ENCODE measurements at regions not wholly inside any gene's neighbourhood (a gene's known extent, or its start where the extent isn't known, plus 50 kb on each side); places are given as distances from the start of the nearest gene placed in this dataset.
"Not testable (repeated sequence)": the region's sequence is repeated elsewhere in the genome, so short reads cannot be mapped to it uniquely, and the experiment has no call there.

DNA sequence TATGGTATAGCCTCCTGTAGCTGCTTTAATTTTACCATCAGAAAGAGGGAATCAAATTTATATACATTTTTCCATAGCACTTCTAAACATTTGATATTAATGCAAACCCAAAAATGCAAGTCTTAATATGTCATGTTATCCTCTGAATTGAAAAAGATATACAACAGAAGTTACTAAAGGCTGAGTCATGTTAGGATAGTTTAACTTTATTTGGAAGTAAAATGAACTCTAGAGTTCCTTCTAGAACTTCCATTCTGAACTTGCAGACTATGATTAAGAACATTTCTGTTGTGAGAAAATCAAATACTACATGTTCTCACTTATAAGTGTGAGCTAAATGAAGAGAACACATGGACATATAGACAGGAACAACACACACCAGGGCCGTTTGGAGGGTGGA lies 317.3 kb upstream of the PRR16 start (continued):
- TF ChIP-seq BCL6B (tag by site-specific recombination; IDR thresholded peaks at IDR 0.05) (no peak), ZNF777 (tag by site-specific recombination; IDR thresholded peaks at IDR 0.05; ENCODE audit: borderline replicate concordance) (no peak), ZNF26 (tag by site-specific recombination; IDR thresholded peaks at IDR 0.05) (no peak), ZNF423 (tag by site-specific recombination; IDR thresholded peaks at IDR 0.05) (no peak), ZNF280C (tag by site-specific recombination; IDR thresholded peaks at IDR 0.05) (no peak), RBAK (tag by site-specific recombination; IDR thresholded peaks at IDR 0.05) (no peak), ZNF426 (tag by site-specific recombination; IDR thresholded peaks at IDR 0.05) (no peak), TCF7L2 (IDR thresholded peaks at IDR 0.05; ENCODE audit: borderline replicate concordance, low read depth, low read length) (no peak)
- TF ChIP-seq, protein P1, sequence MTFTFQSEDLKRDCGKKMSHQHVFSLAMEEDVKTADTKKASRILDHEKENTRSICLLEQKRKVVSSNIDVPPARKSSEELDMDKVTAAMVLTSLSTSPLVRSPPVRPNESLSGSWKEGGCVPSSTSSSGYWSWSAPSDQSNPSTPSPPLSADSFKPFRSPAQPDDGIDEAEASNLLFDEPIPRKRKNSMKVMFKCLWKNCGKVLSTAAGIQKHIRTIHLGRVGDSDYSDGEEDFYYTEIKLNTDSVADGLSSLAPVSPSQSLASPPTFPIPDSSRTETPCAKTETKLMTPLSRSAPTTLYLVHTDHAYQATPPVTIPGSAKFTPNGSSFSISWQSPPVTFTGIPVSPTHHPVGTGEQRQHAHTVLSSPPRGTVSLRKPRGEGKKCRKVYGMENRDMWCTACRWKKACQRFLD (tag by site-specific recombination; IDR thresholded peaks at IDR 0.05) = no peak

DNA sequence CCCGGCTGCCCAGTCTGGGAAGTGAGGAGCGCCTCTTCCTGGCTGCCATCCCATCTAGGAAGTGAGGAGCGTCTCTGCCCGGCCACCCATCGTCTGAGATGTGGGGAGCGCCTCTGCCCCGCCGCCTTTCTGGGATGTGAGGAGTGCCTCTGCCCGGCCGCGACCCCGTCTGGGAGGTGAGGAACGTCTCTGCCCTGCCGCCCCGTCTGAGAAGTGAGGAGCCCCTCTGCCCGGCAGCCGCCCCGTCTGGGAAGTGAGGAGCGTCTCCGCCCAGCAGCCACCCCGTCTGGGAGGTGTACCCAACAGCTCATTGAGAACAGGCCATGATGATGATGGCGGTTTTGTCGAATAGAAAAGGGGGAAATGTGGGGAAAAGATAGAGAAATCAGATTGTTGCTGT lies 316.2 kb upstream of the PRR16 start:
- CTCF ChIA-PET; H3K27ac ChIP-seq (ENCODE audit: extremely low read depth, low read depth, low read length); POLR2A ChIA-PET; H3K36me3 ChIP-seq (ENCODE audit: control insufficient read depth in 2 of 2, insufficient read depth in 1 of 2, low read length in 2 of 2); H3K9me3 ChIP-seq (ENCODE audit: control insufficient read depth, insufficient read depth, low read depth, low read length); H3K4me3 ChIP-seq (ENCODE audit: low read depth, low read length); H3K4me1 ChIP-seq (ENCODE audit: control insufficient read depth, insufficient read depth, low read length): not testable (repeated sequence)

- POLR2A ChIA-PET = no interaction called here
- CTCF ChIA-PET = no interaction called here
- Histone ChIP-seq H3K27ac (ENCODE audit: extremely low read depth, low read depth, low read length) (no peak overlapping the region), H3K9me3 (ENCODE audit: control insufficient read depth, insufficient read depth, low read depth, low read length) (no peaks in the 10 kb centered on the region), H3K36me3 (ENCODE audit: control insufficient read depth in 2 of 2, insufficient read depth in 1 of 2, low read length in 2 of 2) (no peaks in the 10 kb centered on the region), H3K4me1 (ENCODE audit: control insufficient read depth, insufficient read depth, low read length) (no peaks in the 10 kb centered on the region), H3K4me3 (ENCODE audit: low read depth, low read length) (no peak overlapping the region)
- no peak for TF ChIP-seq ZNF76 (tag by site-specific recombination; IDR thresholded peaks at IDR 0.05; ENCODE audit: borderline replicate concordance, low read depth)
- no peak for TF ChIP-seq ZNF341 (tag by site-specific recombination; IDR thresholded peaks at IDR 0.05; ENCODE audit: low read depth)
- TF ChIP-seq ZNF350 (tag by site-specific recombination; IDR thresholded peaks at IDR 0.05) = no peak
- TF ChIP-seq ZNF211 (tag by site-specific recombination; IDR thresholded peaks at IDR 0.05; ENCODE audit: low read depth) = no peak
- no peak for TF ChIP-seq ZNF16 (tag by site-specific recombination; IDR thresholded peaks at IDR 0.05; ENCODE audit: low read depth)
- TF ChIP-seq ZNF239 (tag by site-specific recombination; IDR thresholded peaks at IDR 0.05) = no peak
- TF ChIP-seq ZNF692 (tag by site-specific recombination; IDR thresholded peaks at IDR 0.05) = no peak
These were observed 313.3 kb upstream of the PRR16 start for GRCh38 chr5:120150770-120151169.

Data from HEK293 (cell line).